ENCODE measurements at regions not wholly inside any gene's neighbourhood (a gene's known extent, or its start where the extent isn't known, plus 50 kb on each side); places are given as distances from the start of the nearest gene placed in this dataset.
"Not testable (repeated sequence)": the region's sequence is repeated elsewhere in the genome, so short reads cannot be mapped to it uniquely, and the experiment has no call there.

- TF ChIP-seq, protein P1, sequence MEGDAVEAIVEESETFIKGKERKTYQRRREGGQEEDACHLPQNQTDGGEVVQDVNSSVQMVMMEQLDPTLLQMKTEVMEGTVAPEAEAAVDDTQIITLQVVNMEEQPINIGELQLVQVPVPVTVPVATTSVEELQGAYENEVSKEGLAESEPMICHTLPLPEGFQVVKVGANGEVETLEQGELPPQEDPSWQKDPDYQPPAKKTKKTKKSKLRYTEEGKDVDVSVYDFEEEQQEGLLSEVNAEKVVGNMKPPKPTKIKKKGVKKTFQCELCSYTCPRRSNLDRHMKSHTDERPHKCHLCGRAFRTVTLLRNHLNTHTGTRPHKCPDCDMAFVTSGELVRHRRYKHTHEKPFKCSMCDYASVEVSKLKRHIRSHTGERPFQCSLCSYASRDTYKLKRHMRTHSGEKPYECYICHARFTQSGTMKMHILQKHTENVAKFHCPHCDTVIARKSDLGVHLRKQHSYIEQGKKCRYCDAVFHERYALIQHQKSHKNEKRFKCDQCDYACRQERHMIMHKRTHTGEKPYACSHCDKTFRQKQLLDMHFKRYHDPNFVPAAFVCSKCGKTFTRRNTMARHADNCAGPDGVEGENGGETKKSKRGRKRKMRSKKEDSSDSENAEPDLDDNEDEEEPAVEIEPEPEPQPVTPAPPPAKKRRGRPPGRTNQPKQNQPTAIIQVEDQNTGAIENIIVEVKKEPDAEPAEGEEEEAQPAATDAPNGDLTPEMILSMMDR (IDR thresholded peaks at IDR 0.05) = not testable (repeated sequence)
- TF ChIP-seq POLR2A (IDR thresholded peaks at IDR 0.05) = not testable (repeated sequence)
These were observed 137.3 kb upstream of the ZNF469 start for GRCh38 chr16:88245241-88246081.
